ENCODE measurements at regions not wholly inside any gene's neighbourhood (a gene's known extent, or its start where the extent isn't known, plus 50 kb on each side); places are given as distances from the start of the nearest gene placed in this dataset.

DNA sequence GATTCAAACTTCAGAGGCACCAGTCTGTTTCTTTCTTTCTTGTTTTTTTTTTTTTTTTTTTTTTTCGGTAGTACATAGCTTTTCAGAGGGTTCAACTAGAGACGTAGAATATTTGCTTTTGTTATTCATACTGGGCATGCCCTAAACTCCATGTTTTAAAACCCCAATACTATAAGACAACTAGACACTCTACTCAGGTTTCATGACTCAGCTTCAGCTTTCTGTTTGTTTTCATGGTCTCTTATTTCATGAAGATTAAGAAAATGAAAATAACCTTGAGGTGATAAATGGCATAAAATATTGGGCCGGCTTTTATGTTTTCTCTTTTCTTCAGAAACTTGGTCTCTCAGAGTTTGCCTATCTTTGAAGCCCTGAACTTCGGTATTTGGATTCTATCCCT, 2126.3 kb upstream of the ACO1 start:
- TF ChIP-seq YY1 (IDR thresholded peaks at IDR 0.05; ENCODE audit: low read depth, low read length) = no peak
- TF ChIP-seq, protein P1, sequence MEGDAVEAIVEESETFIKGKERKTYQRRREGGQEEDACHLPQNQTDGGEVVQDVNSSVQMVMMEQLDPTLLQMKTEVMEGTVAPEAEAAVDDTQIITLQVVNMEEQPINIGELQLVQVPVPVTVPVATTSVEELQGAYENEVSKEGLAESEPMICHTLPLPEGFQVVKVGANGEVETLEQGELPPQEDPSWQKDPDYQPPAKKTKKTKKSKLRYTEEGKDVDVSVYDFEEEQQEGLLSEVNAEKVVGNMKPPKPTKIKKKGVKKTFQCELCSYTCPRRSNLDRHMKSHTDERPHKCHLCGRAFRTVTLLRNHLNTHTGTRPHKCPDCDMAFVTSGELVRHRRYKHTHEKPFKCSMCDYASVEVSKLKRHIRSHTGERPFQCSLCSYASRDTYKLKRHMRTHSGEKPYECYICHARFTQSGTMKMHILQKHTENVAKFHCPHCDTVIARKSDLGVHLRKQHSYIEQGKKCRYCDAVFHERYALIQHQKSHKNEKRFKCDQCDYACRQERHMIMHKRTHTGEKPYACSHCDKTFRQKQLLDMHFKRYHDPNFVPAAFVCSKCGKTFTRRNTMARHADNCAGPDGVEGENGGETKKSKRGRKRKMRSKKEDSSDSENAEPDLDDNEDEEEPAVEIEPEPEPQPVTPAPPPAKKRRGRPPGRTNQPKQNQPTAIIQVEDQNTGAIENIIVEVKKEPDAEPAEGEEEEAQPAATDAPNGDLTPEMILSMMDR (IDR thresholded peaks at IDR 0.05 in 2 of 3, conservative IDR thresholded peaks at IDR 0.05 in 1 of 3; ENCODE audit: control insufficient read depth in 2 of 3, extremely low read depth in 1 of 3, insufficient read depth in 1 of 3, low read depth in 3 of 3, low read length in 3 of 3) = no peak
- TF ChIP-seq, protein P2, sequence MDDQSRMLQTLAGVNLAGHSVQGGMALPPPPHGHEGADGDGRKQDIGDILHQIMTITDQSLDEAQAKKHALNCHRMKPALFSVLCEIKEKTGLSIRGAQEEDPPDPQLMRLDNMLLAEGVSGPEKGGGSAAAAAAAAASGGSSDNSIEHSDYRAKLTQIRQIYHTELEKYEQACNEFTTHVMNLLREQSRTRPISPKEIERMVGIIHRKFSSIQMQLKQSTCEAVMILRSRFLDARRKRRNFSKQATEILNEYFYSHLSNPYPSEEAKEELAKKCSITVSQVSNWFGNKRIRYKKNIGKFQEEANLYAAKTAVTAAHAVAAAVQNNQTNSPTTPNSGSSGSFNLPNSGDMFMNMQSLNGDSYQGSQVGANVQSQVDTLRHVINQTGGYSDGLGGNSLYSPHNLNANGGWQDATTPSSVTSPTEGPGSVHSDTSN (IDR thresholded peaks at IDR 0.05; ENCODE audit: insufficient replicate concordance, low read depth, low read length) = no peak
- no peak for TF ChIP-seq POLR2A (IDR thresholded peaks at IDR 0.05; ENCODE audit: low read depth, low read length)
- TF ChIP-seq MYC (IDR thresholded peaks at IDR 0.05; ENCODE audit: insufficient read depth, insufficient read length, insufficient replicate concordance, low read length, severe bottlenecking) = no peak
- no peak for TF ChIP-seq EP300 (IDR thresholded peaks at IDR 0.05; ENCODE audit: borderline replicate concordance in 1 of 2, control insufficient read depth in 1 of 2, low read depth in 2 of 2, low read length in 2 of 2)
- TF ChIP-seq POLR2AphosphoS5 (IDR thresholded peaks at IDR 0.05; ENCODE audit: low read length) = no peak
- TF ChIP-seq CREB1 (IDR thresholded peaks at IDR 0.05; ENCODE audit: low read depth) = no peak
- no peak for TF ChIP-seq JUNB (IDR thresholded peaks at IDR 0.05)
- no peak for TF ChIP-seq SPI1 (IDR thresholded peaks at IDR 0.05; ENCODE audit: borderline replicate concordance, insufficient read depth, low read depth, low read length)
